ENCODE measurements at regions not wholly inside any gene's neighbourhood (a gene's known extent, or its start where the extent isn't known, plus 50 kb on each side); places are given as distances from the start of the nearest gene placed in this dataset.
A peak's percentile ranks its signal among the peaks of the same experiment; 100 is the strongest.

DNA sequence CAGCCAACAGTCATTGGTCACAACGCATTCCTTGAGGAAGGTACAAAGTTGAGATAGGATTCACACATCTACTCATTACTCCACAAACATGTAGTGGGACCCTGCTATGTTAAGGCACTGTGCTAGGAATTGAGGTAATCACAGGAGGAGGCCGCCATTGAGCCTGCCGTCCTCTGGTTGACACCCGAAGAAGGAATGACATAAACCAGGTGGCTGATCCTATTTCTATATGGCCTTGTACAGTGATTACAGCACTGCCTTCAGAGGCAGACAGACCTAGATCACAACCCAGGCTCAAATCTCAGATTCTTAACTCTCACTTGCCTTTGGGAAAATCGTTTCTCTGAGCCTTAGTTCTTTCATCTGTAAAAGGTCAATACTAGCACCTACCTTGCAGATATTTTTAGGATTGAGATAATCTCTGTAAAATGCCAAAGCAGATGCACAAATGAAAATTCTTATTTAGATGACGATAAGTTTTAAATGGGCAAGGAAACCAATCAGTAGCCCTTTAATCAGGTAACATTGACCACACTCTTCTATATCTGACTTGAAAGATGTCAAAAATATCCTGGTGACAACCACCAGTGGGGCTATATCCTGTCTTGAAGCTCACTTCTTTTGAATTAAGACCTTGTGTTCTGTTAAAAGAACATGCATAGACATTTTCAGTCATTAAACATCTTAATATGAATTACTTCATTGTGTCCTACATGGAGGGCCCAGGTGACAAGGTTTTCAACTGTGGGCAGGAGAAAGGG lies 251.6 kb downstream of the KCTD12 start:
- H3K4me3 ChIP-seq (ENCODE audit: low read depth, low read length): no peak overlapping the region
- no peak for DNase-seq (ENCODE audit: low read depth)
- no peak for TF ChIP-seq CTCF (IDR thresholded peaks at IDR 0.05; ENCODE audit: insufficient read depth, low read depth, low read length)

DNA sequence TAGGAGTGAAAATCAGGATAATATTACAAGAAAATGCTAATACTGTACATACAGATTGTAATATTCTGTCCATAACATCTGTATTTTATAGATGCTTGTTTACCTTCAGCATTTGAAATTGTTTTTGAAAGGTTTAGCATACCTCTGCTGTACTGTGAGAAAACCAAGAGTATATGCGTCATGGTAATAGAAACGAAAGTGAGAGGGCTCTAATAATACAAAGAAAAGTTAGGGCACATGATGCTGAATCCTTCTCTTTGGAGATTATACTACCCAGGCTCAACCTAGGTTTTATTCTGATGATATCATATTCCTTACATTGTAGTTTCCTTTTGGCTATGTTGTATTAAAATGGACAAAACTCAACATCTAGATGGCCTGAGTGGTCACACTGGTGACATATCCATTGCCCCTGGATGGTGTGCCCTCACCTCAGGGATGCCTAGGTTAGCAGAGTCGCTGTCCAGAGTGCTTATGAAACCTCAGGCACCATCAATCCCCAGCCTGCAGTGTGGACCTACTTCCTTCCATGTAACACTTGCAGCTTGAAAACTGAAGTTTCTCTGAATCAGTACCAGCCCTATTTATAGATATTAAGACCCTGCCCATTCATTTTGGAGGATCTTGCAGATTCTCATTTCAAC lies 253.7 kb downstream of the KCTD12 start:
- H3K4me3 ChIP-seq (ENCODE audit: low read depth, low read length): no peak overlapping the region
- no peak for DNase-seq (ENCODE audit: low read depth)
- TF ChIP-seq CTCF (IDR thresholded peaks at IDR 0.05; ENCODE audit: insufficient read depth, low read depth, low read length): no peak

DNA sequence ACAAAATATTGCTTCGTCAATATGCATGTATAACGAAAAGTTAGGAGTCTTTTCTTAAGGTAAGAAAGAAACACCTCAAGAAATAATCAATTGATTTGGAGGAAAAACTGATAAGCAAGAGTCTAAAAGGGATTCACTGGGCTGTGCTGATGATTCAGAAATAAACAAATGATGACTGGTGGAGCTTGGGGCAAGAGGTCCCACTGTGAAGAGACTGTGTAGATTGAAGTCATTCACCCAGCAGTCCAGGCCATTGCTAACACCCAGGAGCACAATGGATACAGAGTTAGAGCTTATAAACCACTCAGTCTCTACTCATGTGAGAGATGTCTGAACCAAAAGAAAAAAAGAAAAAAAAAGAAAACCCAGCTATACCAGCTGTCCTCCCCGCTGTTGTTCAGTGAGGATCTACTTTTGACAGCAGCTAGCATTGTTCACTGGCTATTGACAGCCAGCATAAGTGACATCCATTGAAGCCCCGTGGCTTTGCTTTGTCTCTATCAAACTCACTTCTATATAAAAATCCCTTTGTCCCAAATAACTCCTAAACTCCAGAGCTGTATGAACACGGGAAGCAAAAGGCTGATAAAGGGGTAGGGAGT lies 255.5 kb downstream of the KCTD12 start:
- H3K4me3 ChIP-seq (ENCODE audit: low read depth, low read length): no peak overlapping the region
- no peak for DNase-seq (ENCODE audit: low read depth)
- no peak for TF ChIP-seq CTCF (IDR thresholded peaks at IDR 0.05; ENCODE audit: insufficient read depth, low read depth, low read length)

GRCh38 chr13:76622315-76623040 lies 263.7 kb downstream of the KCTD12 start:
- peak; percentile 45 for DNase-seq (ENCODE audit: low read depth)
- TF ChIP-seq CTCF (IDR thresholded peaks at IDR 0.05; ENCODE audit: insufficient read depth, low read depth, low read length): no peak
- H3K4me3 ChIP-seq (ENCODE audit: low read depth, low read length): no peak overlapping the region

- no peak for DNase-seq (ENCODE audit: low read depth)
- no peak overlapping the region for H3K4me3 ChIP-seq (ENCODE audit: low read depth, low read length)
- no peak for TF ChIP-seq CTCF (IDR thresholded peaks at IDR 0.05; ENCODE audit: insufficient read depth, low read depth, low read length)
Observed at GRCh38 chr13:76621705-76622104, 264.5 kb downstream of the KCTD12 start.

DNA sequence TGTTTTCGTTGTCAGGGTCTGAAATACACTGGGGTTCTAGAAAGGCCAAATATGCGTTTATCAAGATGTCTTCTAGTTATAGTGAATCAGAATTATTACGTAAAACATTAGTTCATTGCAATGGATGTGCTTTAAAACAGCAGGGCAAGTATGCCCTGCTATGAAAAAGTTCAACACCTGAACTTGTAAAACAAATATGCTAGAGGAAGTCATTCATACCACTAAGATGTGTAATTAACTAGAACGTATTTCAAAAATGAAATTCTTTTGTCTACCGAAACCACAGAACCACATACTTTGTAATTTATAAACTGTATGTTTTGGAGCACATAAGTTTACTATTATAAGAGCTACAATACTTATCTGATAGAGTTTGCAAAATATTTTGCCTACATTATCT lies 266.2 kb downstream of the KCTD12 start:
- no peak for TF ChIP-seq CTCF (IDR thresholded peaks at IDR 0.05; ENCODE audit: insufficient read depth, low read depth, low read length)

More for the DNA sequence above, 266.2 kb downstream of the KCTD12 start:
- DNase-seq (ENCODE audit: low read depth): no peak
- no peak overlapping the region for H3K4me3 ChIP-seq (ENCODE audit: low read depth, low read length)
